ENCODE measurements at regions not wholly inside any gene's neighbourhood (a gene's known extent, or its start where the extent isn't known, plus 50 kb on each side); places are given as distances from the start of the nearest gene placed in this dataset.

DNA sequence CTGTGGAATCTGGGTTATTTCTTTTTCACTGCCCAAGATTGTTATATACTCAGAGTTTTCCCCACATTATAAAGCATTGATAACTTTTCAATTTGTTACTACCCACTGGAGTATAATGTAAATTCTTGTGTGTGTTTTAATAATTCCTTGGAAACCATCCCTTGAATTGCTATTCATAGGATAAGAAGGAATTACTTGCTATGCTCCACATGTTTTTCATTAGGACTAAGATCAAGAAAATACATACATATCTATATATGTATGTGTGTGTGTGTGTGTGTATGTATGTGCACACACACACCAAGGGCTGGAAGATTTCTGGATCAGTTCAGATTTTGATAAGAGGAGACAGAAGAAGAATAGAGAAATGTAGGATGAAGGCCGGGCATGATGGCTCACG is 206.4 kb upstream of the JADE1 start:
- peaks cover 17% of the 10 kb centered on the region for H3K4me1 ChIP-seq (ENCODE audit: control insufficient read depth, insufficient read depth, low read length)
- no peaks in the 10 kb centered on the region for H4K20me1 ChIP-seq (ENCODE audit: insufficient read depth, low read length)
- H3K9ac ChIP-seq (ENCODE audit: low read depth, low read length) = no peak overlapping the region
- no peak overlapping the region for H3K18ac ChIP-seq (ENCODE audit: low read depth, low read length)
- no peak overlapping the region for H4K5ac ChIP-seq (ENCODE audit: low read depth, low read length)
- intact Hi-C loops (cut with micrococcal nuclease) = no loop called here
- H2BK120ac ChIP-seq (ENCODE audit: low read depth, low read length) = 0 out of 2 replicates have a peak overlapping the region, but pooled peaks have one; percentile 9
- no peak overlapping the region for H3K4me2 ChIP-seq (ENCODE audit: low read depth, low read length)
- H2AK9ac ChIP-seq (replicated peaks; ENCODE audit: low read depth, low read length, poor library complexity) = no peak overlapping the region
- no peak overlapping the region for H4K8ac ChIP-seq (ENCODE audit: low read depth in 2 of 2, low read length in 2 of 2)
- no peak overlapping the region for H3K23ac ChIP-seq (ENCODE audit: low read depth, low read length)
- no peak overlapping the region for H2BK5ac ChIP-seq (ENCODE audit: low read depth, low read length, poor library complexity, severe bottlenecking)
- no peaks in the 10 kb centered on the region for H3K27me3 ChIP-seq (ENCODE audit: control insufficient read depth, insufficient read depth, low read length)
- dilution Hi-C loops (cut with HindIII; ENCODE audit: low sequenced_read_pairs, unreplicated experiment) = no loop called here
- H2AFZ ChIP-seq (replicated peaks; ENCODE audit: low read length, poor library complexity) = no peak overlapping the region
- H3K56ac ChIP-seq (ENCODE audit: extremely low read depth, insufficient read depth, low read length) = no peak overlapping the region
- ChIA-PET POLR2A (ENCODE audit: unreplicated experiment) (no interaction called here), CTCF (no interaction called here)
- ATAC-seq (ENCODE audit: low read depth) = no peak
- DNase-seq = no peak
- H2AK5ac ChIP-seq (ENCODE audit: low read depth, low read length) = no peak overlapping the region
- no peaks in the 10 kb centered on the region for H3K79me1 ChIP-seq (ENCODE audit: low read depth in 1 of 2, low read length in 2 of 2)
- H2BK20ac ChIP-seq (ENCODE audit: low read depth, low read length) = no peak overlapping the region
- H3K4me3 ChIP-seq (ENCODE audit: insufficient read depth, low read depth, low read length) = no peak overlapping the region
- in situ Hi-C loops (cut with MboI; ENCODE audit: low sequenced_read_pairs) = no loop called here
- no peak overlapping the region for H3K14ac ChIP-seq (replicated peaks; ENCODE audit: low read depth, low read length)
- BruUV-seq (replicated peaks) = no TSS peak
- H3K36me3 ChIP-seq (ENCODE audit: control insufficient read depth, insufficient read depth, low read length) = no peaks in the 10 kb centered on the region
- no peak overlapping the region for H3K27ac ChIP-seq (ENCODE audit: insufficient read depth, low read length)
- H3K9me3 ChIP-seq (ENCODE audit: control insufficient read depth, insufficient read depth, low read length) = no peaks in the 10 kb centered on the region
- H3K4ac ChIP-seq (ENCODE audit: low read depth, low read length) = no peak overlapping the region
- TF ChIP-seq CEBPB (IDR thresholded peaks at IDR 0.05; ENCODE audit: low read depth, low read length) (no peak), RFX5 (IDR thresholded peaks at IDR 0.05; ENCODE audit: low read depth, low read length) (no peak), FOS (IDR thresholded peaks at IDR 0.05; ENCODE audit: low read depth, low read length) (no peak), NFE2L2 (IDR thresholded peaks at IDR 0.05; ENCODE audit: low read depth, low read length) (no peak), RCOR1 (IDR thresholded peaks at IDR 0.05; ENCODE audit: insufficient replicate concordance, low read length) (no peak), POLR2A (IDR thresholded peaks at IDR 0.05; ENCODE audit: low read depth, low read length) (no peak)
- TF ChIP-seq, protein P1, sequence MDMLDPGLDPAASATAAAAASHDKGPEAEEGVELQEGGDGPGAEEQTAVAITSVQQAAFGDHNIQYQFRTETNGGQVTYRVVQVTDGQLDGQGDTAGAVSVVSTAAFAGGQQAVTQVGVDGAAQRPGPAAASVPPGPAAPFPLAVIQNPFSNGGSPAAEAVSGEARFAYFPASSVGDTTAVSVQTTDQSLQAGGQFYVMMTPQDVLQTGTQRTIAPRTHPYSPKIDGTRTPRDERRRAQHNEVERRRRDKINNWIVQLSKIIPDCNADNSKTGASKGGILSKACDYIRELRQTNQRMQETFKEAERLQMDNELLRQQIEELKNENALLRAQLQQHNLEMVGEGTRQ (IDR thresholded peaks at IDR 0.05; ENCODE audit: low read depth, low read length) = no peak
- H3K9me1 ChIP-seq (ENCODE audit: insufficient read depth, low read length) = peaks cover 14% of the 10 kb centered on the region
- H2BK15ac ChIP-seq (ENCODE audit: low read depth, low read length) = no peak overlapping the region
- no CpG with 5 or more reads among the region's 2 CpGs for WGBS, 2 experiments (ENCODE audit: extremely low coverage in 2 of 2, insufficient read length in 1 of 2)
- H4K91ac ChIP-seq (ENCODE audit: insufficient read depth, low read depth, low read length) = no peak overlapping the region

All from IMR-90 (cell line).